ENCODE measurements at regions not wholly inside any gene's neighbourhood (a gene's known extent, or its start where the extent isn't known, plus 50 kb on each side); places are given as distances from the start of the nearest gene placed in this dataset.

GRCh38 chr12:71024281-71024680 lies 103.7 kb upstream of the PTPRR start:
- H3K36me3 ChIP-seq (ENCODE audit: insufficient read depth, low read length), result no peaks in the 10 kb centered on the region
- Mint-ChIP-seq H3K4me1 (no peaks in the 10 kb centered on the region), H3K9me3 (peaks cover 0 to 5% (median 4%) of the 10 kb centered on the region in 5 donors), H3K36me3 (no peaks in the 10 kb centered on the region), H3K27ac (no peak overlapping the region), H3K4me3 (no peak overlapping the region), H3K27me3 (no peaks in the 10 kb centered on the region)
- no peaks in the 10 kb centered on the region for H3K4me1 ChIP-seq (ENCODE audit: insufficient read depth, low read length)
- no peak overlapping the region for H3K4me3 ChIP-seq (ENCODE audit: low read length)
- H3K27ac ChIP-seq (ENCODE audit: low read depth, low read length), result no peak overlapping the region
- no peaks in the 10 kb centered on the region for H3K27me3 ChIP-seq (ENCODE audit: insufficient read depth, low read length, poor library complexity, severe bottlenecking)
- no peaks in the 10 kb centered on the region for H3K9me3 ChIP-seq (ENCODE audit: low read length)
- POLR2A ChIA-PET, result no interaction called here
- CTCF ChIA-PET, result no interaction called here
- no peak for DNase-seq

GRCh38 chr12:71021491-71021890 lies 101.0 kb upstream of the PTPRR start:
- H3K4me3 ChIP-seq (ENCODE audit: low read length), result no peak overlapping the region
- ChIA-PET CTCF (no interaction called here), POLR2A (no interaction called here)
- Mint-ChIP-seq H3K4me1 (no peaks in the 10 kb centered on the region), H3K27me3 (no peaks in the 10 kb centered on the region), H3K36me3 (no peaks in the 10 kb centered on the region), H3K9me3 (peaks cover 1 to 12% (median 3%) of the 10 kb centered on the region in 5 donors), H3K27ac (no peak overlapping the region), H3K4me3 (no peak overlapping the region)
- no peaks in the 10 kb centered on the region for H3K4me1 ChIP-seq (ENCODE audit: insufficient read depth, low read length)
- no peak for DNase-seq
- no peaks in the 10 kb centered on the region for H3K27me3 ChIP-seq (ENCODE audit: insufficient read depth, low read length, poor library complexity, severe bottlenecking)
- no peaks in the 10 kb centered on the region for H3K36me3 ChIP-seq (ENCODE audit: insufficient read depth, low read length)
- H3K9me3 ChIP-seq (ENCODE audit: low read length), result no peaks in the 10 kb centered on the region
- no peak overlapping the region for H3K27ac ChIP-seq (ENCODE audit: low read depth, low read length)

- Histone ChIP-seq H3K4me3 (ENCODE audit: low read length) (no peak overlapping the region), H3K27me3 (ENCODE audit: insufficient read depth, low read length, poor library complexity, severe bottlenecking) (no peaks in the 10 kb centered on the region), H3K9me3 (ENCODE audit: low read length) (no peaks in the 10 kb centered on the region), H3K4me1 (ENCODE audit: insufficient read depth, low read length) (no peaks in the 10 kb centered on the region), H3K27ac (ENCODE audit: low read depth, low read length) (no peak overlapping the region), H3K36me3 (ENCODE audit: insufficient read depth, low read length) (no peaks in the 10 kb centered on the region)
- no peaks in the 10 kb centered on the region for H3K4me1 Mint-ChIP-seq
- DNase-seq, result no peak
- H3K4me3 Mint-ChIP-seq, result no peak overlapping the region
- no peak overlapping the region for H3K27ac Mint-ChIP-seq
- ChIA-PET POLR2A (no interaction called here), CTCF (no interaction called here)
- no peaks in the 10 kb centered on the region for H3K36me3 Mint-ChIP-seq
- H3K9me3 Mint-ChIP-seq, result peaks cover 2 to 12% (median 5%) of the 10 kb centered on the region in 5 donors
- H3K27me3 Mint-ChIP-seq, result no peaks in the 10 kb centered on the region
Observed at GRCh38 chr12:71019282-71019831, 98.8 kb upstream of the PTPRR start.

GRCh38 chr12:71018682-71019081 lies 98.1 kb upstream of the PTPRR start:
- H3K36me3 ChIP-seq (ENCODE audit: insufficient read depth, low read length), result no peaks in the 10 kb centered on the region
- Mint-ChIP-seq H3K4me1 (no peaks in the 10 kb centered on the region), H3K4me3 (no peak overlapping the region), H3K36me3 (no peaks in the 10 kb centered on the region), H3K9me3 (peaks cover 2 to 12% (median 5%) of the 10 kb centered on the region in 5 donors), H3K27ac (no peak overlapping the region), H3K27me3 (no peaks in the 10 kb centered on the region)
- ChIA-PET POLR2A (no interaction called here), CTCF (no interaction called here)
- H3K9me3 ChIP-seq (ENCODE audit: low read length), result no peaks in the 10 kb centered on the region
- H3K27me3 ChIP-seq (ENCODE audit: insufficient read depth, low read length, poor library complexity, severe bottlenecking), result no peaks in the 10 kb centered on the region
- no peak for DNase-seq
- H3K4me1 ChIP-seq (ENCODE audit: insufficient read depth, low read length), result no peaks in the 10 kb centered on the region
- H3K4me3 ChIP-seq (ENCODE audit: low read length), result no peak overlapping the region
- no peak overlapping the region for H3K27ac ChIP-seq (ENCODE audit: low read depth, low read length)

GRCh38 chr12:71014180-71014785 lies 93.7 kb upstream of the PTPRR start:
- H3K27me3 Mint-ChIP-seq, result no peaks in the 10 kb centered on the region
- H3K27me3 ChIP-seq (ENCODE audit: insufficient read depth, low read length, poor library complexity, severe bottlenecking), result no peaks in the 10 kb centered on the region

GRCh38 chr12:71011261-71011660 lies 90.7 kb upstream of the PTPRR start:
- Mint-ChIP-seq H3K9me3 (peaks cover 0 to 4% (median 0%) of the 10 kb centered on the region in 5 donors), H3K27ac (no peak overlapping the region), H3K4me3 (no peak overlapping the region), H3K36me3 (no peaks in the 10 kb centered on the region), H3K27me3 (no peaks in the 10 kb centered on the region), H3K4me1 (no peaks in the 10 kb centered on the region)
- no peaks in the 10 kb centered on the region for H3K36me3 ChIP-seq (ENCODE audit: insufficient read depth, low read length)
- CTCF ChIA-PET, result no interaction called here
- H3K27me3 ChIP-seq (ENCODE audit: insufficient read depth, low read length, poor library complexity, severe bottlenecking), result no peaks in the 10 kb centered on the region
- no peak for DNase-seq
- no peaks in the 10 kb centered on the region for H3K9me3 ChIP-seq (ENCODE audit: low read length)
- no peaks in the 10 kb centered on the region for H3K4me1 ChIP-seq (ENCODE audit: insufficient read depth, low read length)
- POLR2A ChIA-PET, result no interaction called here
- no peak overlapping the region for H3K27ac ChIP-seq (ENCODE audit: low read depth, low read length)
- no peak overlapping the region for H3K4me3 ChIP-seq (ENCODE audit: low read length)

More at GRCh38 chr12:71014180-71014785, 93.7 kb upstream of the PTPRR start:
- Histone ChIP-seq H3K36me3 (ENCODE audit: insufficient read depth, low read length) (no peaks in the 10 kb centered on the region), H3K4me3 (ENCODE audit: low read length) (no peak overlapping the region), H3K27ac (ENCODE audit: low read depth, low read length) (no peak overlapping the region), H3K4me1 (ENCODE audit: insufficient read depth, low read length) (no peaks in the 10 kb centered on the region), H3K9me3 (ENCODE audit: low read length) (no peaks in the 10 kb centered on the region)
- Mint-ChIP-seq H3K9me3 (peaks cover 0 to 12% (median 3%) of the 10 kb centered on the region in 5 donors), H3K36me3 (no peaks in the 10 kb centered on the region), H3K27ac (no peak overlapping the region), H3K4me3 (no peak overlapping the region), H3K4me1 (no peaks in the 10 kb centered on the region)
- CTCF ChIA-PET, result no interaction called here
- DNase-seq, result no peak
- POLR2A ChIA-PET, result no interaction called here

- no peaks in the 10 kb centered on the region for H3K36me3 ChIP-seq (ENCODE audit: insufficient read depth, low read length)
- Mint-ChIP-seq H3K27ac (no peak overlapping the region), H3K4me3 (no peak overlapping the region), H3K27me3 (no peaks in the 10 kb centered on the region), H3K4me1 (no peaks in the 10 kb centered on the region), H3K36me3 (no peaks in the 10 kb centered on the region), H3K9me3 (peaks cover 0 to 4% (median 0%) of the 10 kb centered on the region in 5 donors)
- no peak overlapping the region for H3K4me3 ChIP-seq (ENCODE audit: low read length)
- POLR2A ChIA-PET, result no interaction called here
- H3K9me3 ChIP-seq (ENCODE audit: low read length), result no peaks in the 10 kb centered on the region
- no peaks in the 10 kb centered on the region for H3K27me3 ChIP-seq (ENCODE audit: insufficient read depth, low read length, poor library complexity, severe bottlenecking)
- DNase-seq, result no peak
- H3K27ac ChIP-seq (ENCODE audit: low read depth, low read length), result no peak overlapping the region
- CTCF ChIA-PET, result no interaction called here
- H3K4me1 ChIP-seq (ENCODE audit: insufficient read depth, low read length), result no peaks in the 10 kb centered on the region
Observed at GRCh38 chr12:71010143-71010479, 89.6 kb upstream of the PTPRR start.

- Mint-ChIP-seq H3K4me3 (no peak overlapping the region), H3K36me3 (no peaks in the 10 kb centered on the region), H3K27ac (peak overlapping the region in 1 of 8 donors; percentile 59), H3K4me1 (no peaks in the 10 kb centered on the region), H3K9me3 (peaks cover 0 to 5% (median 0%) of the 10 kb centered on the region in 5 donors), H3K27me3 (no peaks in the 10 kb centered on the region)
- ChIA-PET POLR2A (no interaction called here), CTCF (no interaction called here)
- Histone ChIP-seq H3K4me1 (ENCODE audit: insufficient read depth, low read length) (no peaks in the 10 kb centered on the region), H3K36me3 (ENCODE audit: insufficient read depth, low read length) (no peaks in the 10 kb centered on the region), H3K27me3 (ENCODE audit: insufficient read depth, low read length, poor library complexity, severe bottlenecking) (no peaks in the 10 kb centered on the region), H3K9me3 (ENCODE audit: low read length) (no peaks in the 10 kb centered on the region), H3K27ac (ENCODE audit: low read depth, low read length) (no peak overlapping the region), H3K4me3 (ENCODE audit: low read length) (no peak overlapping the region)
- DNase-seq, result no peak
Observed at GRCh38 chr12:71009430-71010142, 89.0 kb upstream of the PTPRR start.
